ENCODE measurements at regions not wholly inside any gene's neighbourhood (a gene's known extent, or its start where the extent isn't known, plus 50 kb on each side); places are given as distances from the start of the nearest gene placed in this dataset.

DNA sequence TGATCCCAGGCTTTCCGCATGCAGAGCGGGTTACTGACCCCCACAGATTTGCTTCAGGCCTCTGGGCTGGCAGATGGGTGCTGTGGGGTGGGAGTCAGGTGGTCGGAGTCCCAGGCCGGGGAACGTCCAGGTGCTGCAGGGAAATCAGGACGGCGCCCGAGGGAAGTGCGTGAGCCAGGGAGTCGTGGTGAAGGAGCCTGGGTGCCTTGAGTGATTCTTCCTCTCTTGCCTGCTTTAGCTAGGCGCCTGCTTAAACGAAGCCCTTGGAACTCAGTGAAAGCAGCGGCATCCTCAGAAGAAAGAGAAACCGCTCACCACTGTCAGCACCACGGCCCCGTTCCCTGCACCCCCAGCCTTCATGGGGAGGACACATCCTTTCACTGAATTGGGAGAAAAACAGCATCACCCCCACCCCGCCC is 455.6 kb downstream of the BRD1 start:
- no peak for DNase-seq

DNA sequence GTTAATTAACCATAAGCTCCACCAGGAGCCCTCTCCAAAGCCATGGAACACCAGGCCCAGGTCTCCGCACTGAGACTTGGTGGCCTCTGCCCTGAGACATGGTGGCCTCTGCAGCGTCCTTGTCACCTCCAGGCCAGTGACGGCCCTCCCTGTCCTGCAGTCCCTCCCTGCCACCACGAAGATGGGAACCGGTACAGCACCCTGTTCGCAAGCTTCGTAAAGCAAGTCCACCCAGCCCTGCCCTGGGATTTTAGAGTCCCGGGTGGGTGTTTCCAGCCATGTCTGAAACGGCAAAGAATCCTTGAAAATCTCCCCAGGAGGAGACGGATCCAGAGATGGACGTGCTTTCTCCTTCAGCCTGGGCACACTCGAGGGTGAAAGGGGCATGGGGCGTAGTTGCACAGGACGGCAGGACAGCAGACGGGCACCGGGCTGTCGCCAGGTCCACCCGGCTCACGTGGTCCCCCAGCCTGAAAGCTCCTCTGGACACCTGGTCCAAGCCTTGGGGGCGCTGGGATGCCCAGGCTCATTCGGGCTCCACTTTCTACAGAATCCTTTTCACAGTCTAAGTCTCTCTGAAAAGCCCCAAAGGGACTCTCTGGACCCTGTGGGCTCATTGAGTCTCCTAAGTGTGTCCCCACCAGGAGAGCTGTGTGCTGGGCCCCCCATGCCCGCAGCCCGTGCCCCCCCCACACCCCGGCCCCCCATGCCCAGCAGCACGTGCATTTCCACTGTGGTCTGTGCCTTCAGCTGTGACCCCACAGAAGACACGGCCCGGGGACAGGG is 456.2 kb downstream of the BRD1 start:
- no peak for DNase-seq

DNA sequence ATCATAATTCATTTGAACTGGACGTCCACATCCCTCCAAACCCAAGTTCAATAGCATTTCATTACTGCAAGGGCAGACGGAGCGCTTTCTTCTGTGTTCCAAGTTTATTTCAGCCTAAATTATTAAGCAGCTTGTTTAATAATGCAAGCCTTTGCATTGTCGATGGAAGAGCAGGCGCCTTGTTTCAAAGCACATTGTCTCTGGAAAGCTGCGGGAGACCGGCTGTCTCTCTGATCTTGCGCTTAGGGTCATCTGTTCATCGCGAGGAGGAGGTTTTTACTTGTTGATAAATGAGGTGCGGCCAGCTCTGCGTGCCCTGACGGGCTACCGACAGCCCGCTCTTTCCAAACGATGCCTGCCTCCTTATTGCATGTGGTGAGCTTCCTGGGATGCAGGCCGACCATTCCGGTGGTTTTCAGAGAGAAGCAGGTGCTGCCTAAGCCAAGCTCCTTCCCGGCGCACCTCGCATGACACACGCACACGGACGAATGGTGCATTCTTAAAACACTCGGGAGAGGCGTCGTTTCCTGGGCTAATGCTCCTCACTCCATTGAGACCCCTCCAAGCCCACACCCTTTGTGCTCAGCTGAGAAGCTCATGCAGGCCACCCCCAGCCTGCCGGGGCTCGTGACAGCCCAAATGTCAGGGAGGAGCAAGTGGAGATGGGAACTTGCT is 456.9 kb downstream of the BRD1 start:
- DNase-seq = no peak

DNA sequence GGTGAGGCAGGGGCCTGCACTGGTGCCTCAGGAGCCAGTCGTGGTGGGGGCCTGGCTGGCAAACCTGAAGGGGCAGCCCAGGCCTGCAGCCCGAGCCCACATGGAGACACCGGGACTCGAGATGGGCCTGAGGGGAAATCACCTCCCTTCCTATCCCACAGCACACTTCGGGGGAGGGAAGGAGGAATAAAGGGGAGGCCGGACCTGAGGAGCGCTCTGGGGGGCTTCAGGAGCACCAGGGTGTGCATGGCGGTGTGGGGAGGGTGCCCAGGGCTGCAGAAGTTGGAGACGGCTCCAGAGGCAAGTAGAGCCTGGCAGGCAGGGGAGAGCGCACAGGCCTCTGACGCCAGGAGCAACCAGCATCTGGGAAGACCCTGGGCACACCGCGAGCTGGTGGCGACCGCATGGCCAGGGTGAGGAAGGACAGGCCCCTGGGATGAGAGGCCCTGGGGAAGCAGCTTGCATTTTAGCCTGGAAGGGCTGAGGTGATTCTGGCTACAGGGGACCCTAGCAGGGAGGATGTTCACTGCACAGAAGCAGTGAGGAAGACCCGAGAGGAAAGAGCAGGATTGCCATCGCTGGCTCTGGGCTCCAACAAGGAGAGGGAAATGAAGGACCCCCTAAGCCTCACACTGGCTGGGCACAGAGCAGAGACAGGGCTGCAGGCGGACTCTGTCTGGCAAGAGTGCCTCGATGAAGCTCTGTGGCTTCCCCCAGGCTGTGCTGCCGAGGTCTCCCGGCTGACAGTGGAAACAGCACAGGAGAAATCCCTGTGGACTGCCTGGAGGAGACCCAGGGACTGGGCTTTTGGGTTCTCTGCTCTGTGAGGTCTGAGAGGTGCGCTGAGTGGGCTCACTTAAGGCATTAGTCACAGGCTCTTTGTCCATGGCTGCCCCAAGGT is 457.7 kb downstream of the BRD1 start:
- no peak for DNase-seq

DNA sequence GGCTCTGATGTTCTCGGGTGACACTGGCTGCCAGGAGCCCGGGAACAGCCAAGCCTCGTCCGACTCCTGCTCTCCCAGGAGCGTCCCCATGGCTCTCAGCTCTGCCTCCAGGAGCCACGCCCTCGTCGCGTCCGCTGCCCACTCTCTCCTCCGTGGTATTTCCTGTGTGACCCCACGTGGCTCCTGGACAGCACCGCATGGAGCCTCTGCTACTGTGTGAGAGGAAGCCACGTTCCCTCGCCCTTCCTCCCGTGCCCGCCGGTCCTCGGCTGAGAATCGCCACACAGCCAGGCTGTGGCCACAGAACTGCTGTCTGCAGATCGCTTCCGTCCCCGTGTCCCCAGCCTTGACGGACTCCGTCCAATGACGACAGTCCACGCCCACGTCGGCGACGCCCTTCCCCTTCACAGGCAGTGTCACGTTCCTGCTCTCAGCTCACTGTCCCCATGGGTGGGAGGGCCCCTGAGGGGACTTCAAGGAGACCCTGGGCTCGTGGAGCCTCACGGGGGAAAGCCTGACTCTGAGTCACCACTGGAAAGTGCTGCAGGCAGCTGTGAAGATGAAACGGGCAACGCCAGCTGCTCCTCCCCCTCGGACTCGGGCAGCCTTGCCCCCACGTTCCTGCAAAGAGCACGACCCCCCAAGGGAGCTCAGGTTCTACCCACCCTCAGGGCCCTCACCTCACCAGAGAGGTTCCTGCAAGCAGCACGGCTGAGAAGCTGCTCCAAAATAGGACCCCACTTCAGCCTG is 458.5 kb downstream of the BRD1 start:
- DNase-seq = no peak

DNA sequence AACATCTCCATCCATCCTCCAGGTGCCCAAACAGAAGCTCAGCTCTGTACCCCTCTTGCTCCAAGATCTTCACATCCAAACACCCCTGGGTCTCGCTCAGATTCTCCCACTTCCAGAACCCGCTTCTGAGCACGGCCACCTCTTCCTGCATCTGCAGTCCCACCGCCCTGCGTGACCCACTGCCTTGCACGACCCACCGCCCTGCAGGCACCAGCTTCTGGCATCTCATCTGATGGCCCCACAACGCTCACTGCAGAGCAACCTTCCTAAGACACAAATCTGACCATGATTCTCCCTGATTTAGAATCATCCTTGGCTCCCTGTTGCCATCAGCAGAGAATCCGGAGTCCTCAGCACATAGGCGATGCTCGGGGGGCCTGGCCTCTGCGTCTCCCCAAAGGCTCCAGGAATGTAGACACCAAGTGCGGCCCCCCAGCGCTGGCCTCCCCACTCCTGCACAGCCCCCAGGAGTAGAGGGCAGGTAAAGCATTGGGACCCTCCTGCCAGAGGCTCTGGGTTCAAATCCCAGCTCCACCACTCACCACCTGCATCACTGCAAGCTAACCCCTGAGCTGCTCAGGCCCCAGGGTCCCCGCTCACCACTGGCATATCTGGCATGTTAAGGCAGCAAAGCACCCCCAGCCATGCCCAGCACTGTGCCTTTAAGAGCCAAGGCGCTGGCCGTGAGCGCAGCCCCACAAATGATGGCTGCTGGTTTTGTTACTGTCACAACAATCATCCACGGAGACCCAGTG is 459.3 kb downstream of the BRD1 start:
- DNase-seq = no peak

DNA sequence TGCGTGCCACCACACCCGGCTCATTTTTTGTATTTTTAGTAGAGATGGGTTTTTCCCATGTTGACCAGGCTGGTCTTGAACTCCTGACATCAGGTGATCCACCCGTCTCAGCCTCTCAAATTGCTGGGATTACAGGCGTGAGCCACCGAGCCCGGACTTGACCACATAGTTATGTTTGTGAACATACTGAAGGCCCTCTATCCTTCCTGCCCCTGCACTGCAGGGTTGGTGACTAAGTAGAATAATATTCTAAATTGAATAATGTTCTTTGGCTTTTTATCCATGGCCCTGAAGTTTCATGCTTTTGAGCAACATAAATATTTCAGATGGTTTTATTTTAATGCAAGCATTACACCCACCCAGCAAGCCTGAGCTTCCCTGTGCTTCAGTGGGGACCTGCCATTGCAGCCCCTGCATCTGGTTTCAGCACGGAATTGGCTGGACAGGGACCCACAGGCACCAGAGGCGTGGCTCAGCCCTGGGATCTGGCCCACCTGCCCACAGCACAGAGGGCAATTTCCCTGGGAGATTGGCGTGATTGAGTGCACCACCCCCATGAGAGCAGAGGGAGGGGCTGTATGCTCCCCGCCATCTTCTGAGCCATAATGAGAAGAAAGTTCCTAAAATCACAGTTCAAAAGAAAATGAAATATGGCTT is 460.5 kb downstream of the BRD1 start:
- no peak for DNase-seq

DNA sequence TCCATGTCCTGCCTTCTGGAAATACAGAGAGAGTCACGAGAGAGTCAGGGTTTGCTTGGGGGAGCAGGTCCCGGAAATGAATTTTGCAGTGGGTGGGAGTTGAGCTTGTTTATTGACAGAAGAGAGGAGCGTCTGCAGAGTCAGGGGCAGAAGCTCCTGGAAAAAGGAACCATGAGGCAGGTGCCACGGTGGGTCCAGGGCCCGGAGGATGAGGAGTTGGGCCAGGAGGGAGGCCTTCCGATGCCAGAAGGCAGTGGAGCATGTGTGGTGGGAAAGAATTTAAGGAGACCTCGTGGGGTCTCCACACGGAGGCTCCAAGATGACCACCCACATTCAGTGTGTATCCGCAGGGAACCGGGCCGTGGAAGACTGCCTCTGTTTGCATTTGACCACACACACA is 461.2 kb downstream of the BRD1 start:
- DNase-seq = no peak

DNA sequence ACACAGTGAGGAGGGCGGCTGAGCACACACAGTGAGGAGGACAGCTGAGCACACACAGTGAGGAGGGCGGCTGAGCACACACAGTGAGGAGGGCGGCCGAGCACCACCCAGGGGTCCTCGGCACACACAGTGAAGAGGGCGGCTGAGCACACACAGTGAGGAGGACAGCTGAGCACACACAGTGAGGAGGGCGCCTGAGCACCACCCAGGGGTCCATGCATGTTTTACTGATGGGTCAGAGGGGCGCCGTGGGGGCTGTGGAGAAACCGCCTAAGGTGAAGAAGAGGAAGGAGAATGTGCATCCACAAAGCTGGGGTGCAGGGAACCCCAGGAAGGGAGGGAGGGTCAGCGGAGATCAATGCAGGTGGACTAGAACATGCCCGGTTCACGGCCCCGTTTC is 461.8 kb downstream of the BRD1 start:
- DNase-seq = no peak

DNA sequence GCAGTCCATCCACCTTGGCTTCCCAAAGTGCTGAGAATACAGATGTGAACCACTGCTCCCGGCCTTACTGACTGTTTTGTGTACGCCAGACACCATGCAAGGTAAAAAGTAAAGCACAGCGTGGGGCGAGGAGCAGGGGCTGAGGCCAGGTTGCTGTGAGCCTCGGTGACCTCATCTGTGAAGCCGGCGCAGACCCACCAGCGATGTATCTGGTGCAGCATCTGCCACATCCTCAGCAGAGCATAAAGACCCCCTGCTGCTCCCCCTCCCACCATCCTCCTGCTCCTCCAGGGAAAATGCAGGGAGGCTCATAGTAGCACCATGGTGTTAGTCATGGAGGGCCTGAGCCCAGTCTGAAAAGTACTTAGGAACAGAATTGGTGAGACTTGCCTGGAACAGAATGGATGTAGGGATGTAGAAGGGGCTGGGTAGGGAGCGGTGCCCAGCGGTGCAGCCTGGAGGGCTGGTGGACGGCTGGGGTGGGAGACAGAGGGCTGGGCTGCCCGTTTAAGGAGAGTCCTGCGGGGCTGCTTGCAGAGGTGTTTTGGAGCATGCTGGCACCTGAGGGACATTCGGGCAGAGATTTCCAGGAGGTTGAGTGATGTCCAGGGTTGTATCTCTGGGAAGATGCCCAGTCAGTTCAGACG is 462.4 kb downstream of the BRD1 start:
- no peak for DNase-seq

DNA sequence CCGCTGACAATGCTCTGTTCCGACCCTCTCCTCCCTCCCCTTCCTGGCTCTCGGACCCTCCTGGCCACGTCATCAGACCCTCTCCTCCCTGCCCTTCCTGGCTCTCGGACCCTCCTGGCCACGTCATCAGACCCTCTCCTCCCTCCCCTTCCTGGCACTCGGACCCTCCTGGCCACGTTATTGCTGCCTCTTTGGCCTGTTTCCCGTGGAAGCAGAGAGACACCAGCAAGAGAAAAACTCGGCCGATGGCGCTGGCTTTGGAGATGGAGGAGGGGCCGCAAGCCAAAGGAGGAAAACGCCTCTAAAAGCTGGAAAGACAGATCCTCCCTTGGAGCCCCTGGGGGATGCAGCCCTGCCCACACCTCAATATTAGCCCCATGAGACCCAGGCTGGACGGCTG is 463.3 kb downstream of the BRD1 start:
- DNase-seq = no peak

DNA sequence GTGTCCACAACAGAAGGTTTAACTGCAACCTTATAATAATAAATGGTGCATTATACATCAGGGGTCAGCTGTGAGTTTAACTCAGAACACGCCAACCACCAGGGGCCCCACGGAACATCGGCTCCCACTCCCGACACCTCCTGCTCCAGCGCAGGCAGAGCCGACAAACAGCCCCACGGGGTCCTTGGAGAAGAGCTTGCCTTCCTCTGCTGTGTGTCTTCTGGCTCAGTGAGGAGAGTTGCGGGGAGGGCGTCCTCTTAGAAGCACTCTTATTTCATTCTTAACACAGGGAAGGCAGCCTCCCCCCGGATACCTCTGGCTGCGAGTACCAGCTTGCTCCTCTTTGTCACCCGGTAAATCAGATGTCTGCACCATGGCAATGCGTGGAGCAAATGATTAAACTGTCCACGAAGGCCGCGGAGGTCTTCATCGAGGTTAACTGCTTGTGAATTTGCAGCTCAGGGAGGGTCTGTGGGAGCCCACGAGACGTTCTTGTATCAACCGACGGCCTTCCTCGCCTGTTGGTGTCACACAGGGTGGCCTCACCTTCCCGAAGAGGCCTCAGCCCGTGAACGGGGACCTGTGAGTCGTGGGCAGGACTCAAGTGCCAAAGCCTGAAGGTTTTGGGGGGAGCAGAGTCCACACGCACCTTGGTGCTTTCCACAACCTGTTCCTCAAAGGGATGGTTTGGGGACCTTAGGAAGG is 464.0 kb downstream of the BRD1 start:
- no peak for DNase-seq

DNA sequence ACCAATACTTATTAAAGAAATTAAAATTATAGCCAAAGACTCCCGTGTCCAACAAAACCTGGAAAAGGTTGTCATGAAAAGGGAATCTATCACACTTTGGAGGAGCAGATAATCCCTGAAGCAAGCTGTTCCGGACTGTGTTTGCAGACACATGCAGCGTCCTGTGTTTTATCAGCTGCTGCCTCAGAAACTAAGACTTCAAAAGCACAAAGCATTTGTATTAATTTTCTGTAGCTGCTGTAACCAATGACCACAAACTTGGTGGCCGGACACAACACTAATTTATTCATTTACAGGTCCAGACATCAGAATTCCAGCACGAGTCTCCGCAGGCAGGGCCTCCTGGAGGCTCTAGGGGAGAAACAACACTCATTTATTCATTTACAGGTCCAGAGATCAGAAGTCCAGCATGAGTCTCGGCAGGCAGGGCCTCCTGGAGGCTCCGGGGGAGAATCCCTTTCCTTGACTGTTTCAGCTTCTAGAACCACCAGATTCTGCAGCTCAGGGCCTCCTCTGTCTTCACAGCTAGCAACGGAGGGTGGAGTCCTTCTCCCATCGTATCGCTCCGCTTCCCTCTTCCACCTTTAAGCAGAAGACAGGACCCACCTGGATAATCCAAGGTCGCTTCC is 465.3 kb downstream of the BRD1 start:
- no peak for DNase-seq

DNA sequence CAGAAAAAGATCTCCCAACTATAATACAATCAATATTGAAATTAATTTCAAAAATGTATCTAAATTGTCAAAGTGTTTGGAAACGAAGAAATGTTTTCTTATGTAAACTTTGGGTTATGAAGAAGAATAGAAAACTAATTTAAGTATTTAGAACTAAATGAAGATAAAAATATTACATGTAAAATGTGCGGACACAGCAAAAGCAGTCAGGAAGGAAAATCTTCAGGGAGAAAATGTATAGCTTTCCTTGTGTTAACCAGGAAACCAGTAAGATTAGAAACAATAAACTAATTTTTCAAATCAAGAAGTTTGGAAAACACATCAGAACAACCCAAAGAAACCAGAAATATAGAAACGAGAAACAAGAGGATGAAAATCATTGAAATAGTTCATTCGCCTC is 466.5 kb downstream of the BRD1 start:
- no peak for DNase-seq

DNA sequence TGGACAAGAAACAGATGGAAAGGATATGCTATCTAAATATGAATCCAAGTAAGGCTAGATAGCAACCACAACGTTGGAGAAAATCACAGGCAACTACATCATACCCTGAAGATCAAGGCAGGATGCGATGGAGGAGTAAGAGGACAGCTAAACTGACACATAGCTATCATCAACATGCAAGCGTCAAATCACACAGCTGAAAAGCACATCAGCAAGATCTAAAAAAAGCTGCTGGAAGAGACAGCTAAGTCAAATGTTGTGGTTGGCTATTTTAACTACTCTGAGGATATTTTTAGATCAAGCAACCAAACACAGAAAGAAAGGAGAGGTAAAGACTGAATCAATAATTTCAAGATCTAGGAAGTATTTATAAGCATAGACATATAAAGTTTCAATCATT is 466.9 kb downstream of the BRD1 start:
- DNase-seq = no peak

DNA sequence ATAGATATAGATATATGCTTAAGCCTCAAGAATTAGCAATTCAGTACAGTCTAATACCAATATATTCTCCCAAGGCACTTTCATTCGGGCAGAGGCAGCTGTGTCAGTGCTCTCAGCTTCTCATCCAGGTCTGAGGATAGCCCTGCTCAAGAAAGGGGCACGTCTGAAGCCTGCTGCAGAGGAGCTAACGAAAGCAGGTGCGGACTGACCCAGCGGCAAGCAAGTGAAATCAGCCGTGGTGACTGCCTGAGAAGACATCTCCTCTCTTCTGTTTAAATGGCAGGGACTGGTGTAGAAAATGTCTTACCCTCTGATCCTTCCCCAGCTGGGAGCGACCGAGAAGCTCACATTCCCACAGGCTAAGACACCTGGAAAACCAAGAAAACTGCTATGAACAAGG is 468.6 kb downstream of the BRD1 start:
- no peak for DNase-seq

DNA sequence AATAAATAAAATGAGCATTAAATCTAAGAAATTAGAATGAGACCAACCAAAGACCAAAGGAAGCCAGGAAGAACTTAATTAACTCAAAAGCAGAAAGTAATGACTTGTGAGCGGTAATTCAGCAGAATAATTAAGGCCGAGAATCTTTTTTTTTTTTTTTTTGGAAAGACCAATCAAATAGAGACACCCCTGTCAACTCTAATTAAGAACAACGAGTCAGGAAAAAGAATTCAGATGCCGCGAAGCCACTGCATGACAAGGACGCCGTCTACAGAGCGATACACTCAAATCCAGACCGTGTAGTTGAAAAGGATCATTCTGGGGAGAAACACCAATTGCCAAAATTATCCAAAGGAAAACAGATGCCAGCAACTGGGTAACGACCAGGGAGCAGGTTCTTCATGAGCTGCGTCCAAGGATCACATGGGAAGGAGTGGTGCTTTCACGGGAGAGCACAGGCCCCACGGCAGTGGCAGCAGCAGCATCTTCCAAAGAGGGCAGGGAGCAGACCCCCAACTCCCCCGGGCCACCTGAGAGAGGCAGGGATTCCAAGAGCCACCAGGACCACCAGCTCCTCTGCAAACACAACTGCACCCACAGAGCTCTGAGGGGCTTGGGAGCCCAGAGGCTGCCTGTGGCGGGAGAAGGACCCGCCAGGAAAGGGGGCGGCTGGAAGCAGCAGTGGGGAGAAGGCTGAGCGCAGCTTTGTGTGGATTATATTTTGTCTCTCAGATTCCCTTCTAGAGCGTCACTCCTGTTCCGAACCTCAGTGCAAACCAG is 469.8 kb downstream of the BRD1 start:
- DNase-seq = no peak

DNA sequence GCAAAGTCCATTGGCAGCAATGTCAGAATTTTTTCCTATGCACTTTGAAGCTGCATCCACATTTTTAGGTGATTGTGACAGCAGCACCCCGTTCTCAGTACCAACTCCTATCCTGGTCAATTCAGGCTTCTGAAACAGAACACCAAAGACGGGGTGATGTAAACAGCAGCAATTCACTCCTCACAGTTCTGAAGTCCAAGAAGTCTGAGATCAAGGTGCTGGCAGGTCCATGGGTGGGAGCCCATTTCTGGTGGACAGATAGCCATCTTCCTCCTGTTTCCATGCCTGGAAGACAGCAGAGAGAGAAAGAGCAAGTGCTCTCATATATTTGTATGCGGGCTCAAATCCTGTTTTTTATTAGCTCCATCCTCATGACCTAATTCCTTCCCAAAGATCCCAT is 471.2 kb downstream of the BRD1 start:
- no peak for DNase-seq

All from activated CD4-positive, alpha-beta T cell treated with anti-CD3 and anti-CD28 coated beads, Interleukin-2, amount 50 U/mL, for 16 hours (primary cell).